ENCODE measurements at regions not wholly inside any gene's neighbourhood (a gene's known extent, or its start where the extent isn't known, plus 50 kb on each side); places are given as distances from the start of the nearest gene placed in this dataset.

- TF ChIP-seq NR3C1 (CRISPR knock-in tag; IDR thresholded peaks at IDR 0.05) (no peak), SIX4 (CRISPR knock-in tag; IDR thresholded peaks at IDR 0.05) (no peak)
- no peaks in the 10 kb centered on the region for H3K27me3 ChIP-seq (ENCODE audit: control insufficient read depth in 1 of 2, insufficient read depth in 2 of 2, low read length in 2 of 2)
- DNase-seq (ENCODE audit: low spot score), result no peak
- POLR2A ChIA-PET, result no interaction called here
- ATAC-seq, result no peak
- H2AFZ ChIP-seq (ENCODE audit: low read length), result no peak overlapping the region
- no peak overlapping the region for H3K27ac ChIP-seq (ENCODE audit: extremely low read length, insufficient read depth, low read length)
- FAIRE-seq, result no peak
- no peak overlapping the region for H3K9ac ChIP-seq (ENCODE audit: insufficient read depth, low read depth, low read length)
- H3K36me3 ChIP-seq (replicated peaks in 1 of 2; ENCODE audit: control insufficient read depth in 1 of 2, insufficient read depth in 2 of 2, low read length in 2 of 2), result no peaks in the 10 kb centered on the region
- H3K9me3 ChIP-seq (ENCODE audit: low read length), result peaks cover 93% of the 10 kb centered on the region
- WGBS (ENCODE audit: low lambda C conversion rate), result 4% methylated on average over 5 of the region's 5 CpGs
- no TSS peak for BruUV-seq (replicated peaks)
- H3K4me2 ChIP-seq (ENCODE audit: low read depth, low read length), result no peak overlapping the region
- no peaks in the 10 kb centered on the region for H3K79me2 ChIP-seq (ENCODE audit: insufficient read depth, low read length)
- H4K20me1 ChIP-seq (ENCODE audit: insufficient read depth, low read length), result no peaks in the 10 kb centered on the region
- H3K4me1 ChIP-seq (ENCODE audit: insufficient read depth, low read length), result no peaks in the 10 kb centered on the region
- no peak overlapping the region for H3K4me3 ChIP-seq (replicated peaks in 1 of 3; ENCODE audit: insufficient read depth in 1 of 3, low read depth in 2 of 3, low read length in 3 of 3)
- CTCF ChIA-PET (ENCODE audit: low intra/inter-chr PET ratio, low total read pairs), result no interaction called here
- intact Hi-C loops (cut with micrococcal nuclease; ENCODE audit: unreplicated experiment) (no loop called here), in situ Hi-C loops (cut with HindIII; ENCODE audit: extremely low pct_ligation_motif_present, low pct_unique_long_range_greater_than_20kb) (no loop called here)
These were observed 58.4 kb upstream of the SLIT2 start for GRCh38 chr4:20193141-20193936.

- in situ Hi-C loops (cut with HindIII; ENCODE audit: extremely low pct_ligation_motif_present, low pct_unique_long_range_greater_than_20kb), result no loop called here
- peaks cover 93% of the 10 kb centered on the region for H3K9me3 ChIP-seq (ENCODE audit: low read length)
These were observed 59.0 kb upstream of the SLIT2 start for GRCh38 chr4:20192736-20193135.

More at GRCh38 chr4:20192736-20193135, 59.0 kb upstream of the SLIT2 start:
- no peak for DNase-seq (ENCODE audit: low spot score)
- H3K36me3 ChIP-seq (replicated peaks in 1 of 2; ENCODE audit: control insufficient read depth in 1 of 2, insufficient read depth in 2 of 2, low read length in 2 of 2), result no peaks in the 10 kb centered on the region
- ChIA-PET POLR2A (no interaction called here), CTCF (ENCODE audit: low intra/inter-chr PET ratio, low total read pairs) (no interaction called here)
- no peaks in the 10 kb centered on the region for H3K27me3 ChIP-seq (ENCODE audit: control insufficient read depth in 1 of 2, insufficient read depth in 2 of 2, low read length in 2 of 2)
- no peaks in the 10 kb centered on the region for H3K79me2 ChIP-seq (ENCODE audit: insufficient read depth, low read length)
- H3K4me3 ChIP-seq (replicated peaks in 1 of 3; ENCODE audit: insufficient read depth in 1 of 3, low read depth in 2 of 3, low read length in 3 of 3), result no peak overlapping the region
- no peak overlapping the region for H2AFZ ChIP-seq (ENCODE audit: low read length)
- intact Hi-C loops (cut with micrococcal nuclease; ENCODE audit: unreplicated experiment), result no loop called here
- H3K4me1 ChIP-seq (ENCODE audit: insufficient read depth, low read length), result no peaks in the 10 kb centered on the region
- H3K4me2 ChIP-seq (ENCODE audit: low read depth, low read length), result no peak overlapping the region
- no peak for TF ChIP-seq ATF4 (CRISPR knock-in tag; IDR thresholded peaks at IDR 0.05)
- TF ChIP-seq POLR2A (IDR thresholded peaks at IDR 0.05; ENCODE audit: insufficient read depth in 1 of 2, low read depth in 2 of 2, low read length in 2 of 2), result no peak
- no peak for TF ChIP-seq POGZ (CRISPR knock-in tag; IDR thresholded peaks at IDR 0.05)
- no peak for TF ChIP-seq HES4 (CRISPR knock-in tag; IDR thresholded peaks at IDR 0.05; ENCODE audit: borderline replicate concordance)
- TF ChIP-seq ZNF724P (CRISPR knock-in tag; IDR thresholded peaks at IDR 0.05; ENCODE audit: borderline replicate concordance), result no peak
- no peak for TF ChIP-seq ELF1 (CRISPR knock-in tag; IDR thresholded peaks at IDR 0.05)
- TF ChIP-seq KDM5A (IDR thresholded peaks at IDR 0.05; ENCODE audit: borderline replicate concordance, low read length), result no peak
- no peak for TF ChIP-seq HOXA7 (CRISPR knock-in tag; IDR thresholded peaks at IDR 0.05)
- no peak for TF ChIP-seq SOX6 (IDR thresholded peaks at IDR 0.05)
- TF ChIP-seq SOX6 (CRISPR knock-in tag; IDR thresholded peaks at IDR 0.05), result no peak
- TF ChIP-seq CCAR2 (optimal IDR thresholded peaks at IDR 0.05; ENCODE audit: low read depth, low read length), result no peak
- H4K20me1 ChIP-seq (ENCODE audit: insufficient read depth, low read length), result no peaks in the 10 kb centered on the region
- H3K9ac ChIP-seq (ENCODE audit: insufficient read depth, low read depth, low read length), result no peak overlapping the region
- 0% methylated on average over 2 of the region's 2 CpGs for WGBS (ENCODE audit: low lambda C conversion rate)
- no peak overlapping the region for H3K27ac ChIP-seq (ENCODE audit: extremely low read length, insufficient read depth, low read length)
- no peak for FAIRE-seq
- BruUV-seq (replicated peaks), result no TSS peak
- no peak for ATAC-seq

Measured in HepG2 (cell line).